ENCODE measurements at regions not wholly inside any gene's neighbourhood (a gene's known extent, or its start where the extent isn't known, plus 50 kb on each side); places are given as distances from the start of the nearest gene placed in this dataset.

GRCh38 chr9:79264041-79264440, 307.7 kb upstream of the TLE4 start:
- TF ChIP-seq CTCF (conservative IDR thresholded peaks at IDR 0.05 in 1 of 2, IDR thresholded peaks at IDR 0.05 in 1 of 2; ENCODE audit: extremely low read depth in 1 of 2, insufficient read depth in 1 of 2, low read depth in 1 of 2, low read length in 2 of 2) (no peak), EZH2 (IDR thresholded peaks at IDR 0.05; ENCODE audit: borderline replicate concordance, low read length) (no peak)
